SJCRH30 (cell line): ENCODE measurements at regions not wholly inside any gene's neighbourhood (a gene's known extent, or its start where the extent isn't known, plus 50 kb on each side); places are given as distances from the start of the nearest gene placed in this dataset.
"Not testable (repeated sequence)": the region's sequence is repeated elsewhere in the genome, so short reads cannot be mapped to it uniquely, and the experiment has no call there.

Experiments
- DNase-seq, 2 experiments: peaks; one replicate each; pipeline ENCODE4 v3.0.0-alpha.2; 2015 to 2020
- H3K27ac ChIP-seq: fragments of 250-450 bp; sonication (Bioruptor Pico); 2 replicates; pipeline ENCODE4 v1.5.1; 2020; ENCODE audit warnings: mild to moderate bottlenecking, moderate library complexity
- H3K27me3 ChIP-seq: fragments of 250-450 bp; sonication (Bioruptor Pico); 2 replicates; pipeline ENCODE4 v1.5.1; 2020; ENCODE audit warnings: mild to moderate bottlenecking, moderate library complexity
- H3K36me3 ChIP-seq: fragments of 250-450 bp; sonication (Bioruptor Pico); 2 replicates; pipeline ENCODE4 v1.5.1; 2020; ENCODE audit warnings: mild to moderate bottlenecking, moderate library complexity
- H3K4me1 ChIP-seq: fragments of 250-450 bp; sonication (Bioruptor Pico); 2 replicates; pipeline ENCODE4 v1.5.1; 2020; ENCODE audit warnings: mild to moderate bottlenecking, moderate library complexity
- H3K4me3 ChIP-seq: fragments of 250-450 bp; sonication (Bioruptor Pico); 2 replicates; pipeline ENCODE4 v1.5.1; 2020; ENCODE audit warnings: mild to moderate bottlenecking, moderate library complexity
- H3K9me3 ChIP-seq: fragments of 250-450 bp; sonication (Bioruptor Pico); replicated peaks from 2 replicates; pipeline ENCODE4 v1.5.1; 2020; ENCODE audit warnings: mild to moderate bottlenecking, moderate library complexity

DNA sequence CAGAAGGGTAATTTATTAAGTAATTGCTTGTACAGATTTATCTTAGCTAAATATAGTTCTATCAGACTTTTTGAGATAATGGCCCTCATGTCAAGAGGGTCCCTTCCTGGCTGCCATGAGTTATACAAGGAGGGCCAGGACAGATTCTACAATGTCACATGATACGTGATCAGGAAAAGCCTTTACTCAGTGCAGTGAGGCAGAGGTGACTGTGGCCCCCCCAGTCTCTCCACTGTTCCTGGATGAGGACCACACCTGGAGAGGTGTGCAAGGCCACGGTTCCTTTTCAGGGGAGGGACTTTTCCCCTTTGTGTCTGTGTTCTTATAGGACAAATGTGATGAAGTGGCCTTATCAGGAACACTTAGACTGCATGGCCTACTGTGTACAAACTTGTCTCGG lies 54.3 kb upstream of the LRCH1 start:
- no peaks in the 10 kb centered on the region for H3K27me3 ChIP-seq
- peaks cover 14% of the 10 kb centered on the region for H3K4me1 ChIP-seq
- H3K4me3 ChIP-seq: no peak overlapping the region
- H3K36me3 ChIP-seq: no peaks in the 10 kb centered on the region
- H3K9me3 ChIP-seq: no peaks in the 10 kb centered on the region
- no peak overlapping the region for H3K27ac ChIP-seq
- DNase-seq: no peak

DNA sequence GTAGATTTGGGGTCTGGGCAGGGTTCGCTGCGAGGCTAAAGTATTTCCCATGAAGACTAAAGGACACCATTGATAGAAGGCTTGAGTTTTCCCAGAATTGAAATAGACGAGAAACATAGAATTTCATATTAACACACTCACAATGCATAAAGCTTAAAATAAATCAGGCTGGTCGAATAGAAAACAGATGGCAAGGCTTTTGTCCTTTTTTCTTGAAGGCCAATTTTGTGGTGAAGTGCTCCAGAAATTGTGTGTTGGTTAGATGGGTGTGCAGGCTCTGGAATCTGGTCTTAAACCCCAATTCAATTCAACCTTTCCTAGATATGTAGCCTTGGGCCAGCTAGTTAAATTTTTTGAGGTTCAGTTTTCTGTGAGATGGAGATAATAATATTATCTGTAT lies 56.9 kb upstream of the LRCH1 start:
- DNase-seq: no peak
- Histone ChIP-seq H3K4me1 (peaks cover 14% of the 10 kb centered on the region), H3K36me3 (no peaks in the 10 kb centered on the region), H3K27ac (no peak overlapping the region), H3K9me3 (no peaks in the 10 kb centered on the region), H3K4me3 (no peak overlapping the region), H3K27me3 (no peaks in the 10 kb centered on the region)

DNA sequence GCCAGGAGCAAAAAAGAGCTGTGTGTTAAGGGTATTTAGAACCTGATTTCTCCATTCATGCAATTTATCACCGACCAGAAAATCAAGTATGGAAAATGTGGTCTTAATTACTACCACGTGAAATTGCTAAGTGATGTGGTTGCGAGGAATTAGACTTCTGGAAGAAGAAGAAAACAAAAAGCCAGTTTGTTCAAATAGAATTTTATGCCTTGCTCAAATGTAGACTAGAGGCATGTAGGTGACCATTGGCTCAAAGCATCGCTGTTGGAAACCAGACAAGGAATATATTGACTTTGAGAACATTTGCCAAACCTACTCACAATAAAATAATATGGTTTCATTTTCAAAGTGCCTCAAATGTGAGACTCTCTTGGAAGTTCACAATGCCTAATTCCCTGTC lies 57.3 kb upstream of the LRCH1 start:
- H3K27ac ChIP-seq: no peak overlapping the region
- no peak overlapping the region for H3K4me3 ChIP-seq
- DNase-seq: no peak
- H3K4me1 ChIP-seq: peaks cover 15% of the 10 kb centered on the region
- H3K27me3 ChIP-seq: no peaks in the 10 kb centered on the region
- H3K9me3 ChIP-seq: no peaks in the 10 kb centered on the region
- H3K36me3 ChIP-seq: no peaks in the 10 kb centered on the region

DNA sequence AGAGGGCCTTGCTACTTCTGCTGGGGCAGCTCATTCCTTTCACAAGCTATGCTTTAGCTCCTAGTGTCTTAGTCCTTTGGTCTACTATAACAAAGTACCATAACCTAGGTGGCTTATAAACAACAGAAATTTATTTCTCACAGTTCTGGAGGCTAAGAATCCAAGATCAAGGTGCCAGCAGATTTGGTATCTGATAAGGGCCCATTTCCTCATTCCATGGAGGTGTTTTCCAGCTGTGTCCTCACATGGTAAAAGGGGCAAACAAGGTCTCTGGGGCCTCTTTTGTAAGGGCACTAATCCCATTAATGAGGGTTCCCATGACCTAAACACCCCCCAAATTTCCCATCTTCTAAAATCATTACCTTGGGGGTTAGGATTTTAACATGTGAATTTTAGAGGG lies 57.9 kb upstream of the LRCH1 start:
- Histone ChIP-seq H3K27me3 (no peaks in the 10 kb centered on the region), H3K36me3 (no peaks in the 10 kb centered on the region), H3K4me3 (no peak overlapping the region), H3K27ac (no peak overlapping the region), H3K9me3 (no peaks in the 10 kb centered on the region), H3K4me1 (peaks cover 19% of the 10 kb centered on the region)
- no peak for DNase-seq

DNA sequence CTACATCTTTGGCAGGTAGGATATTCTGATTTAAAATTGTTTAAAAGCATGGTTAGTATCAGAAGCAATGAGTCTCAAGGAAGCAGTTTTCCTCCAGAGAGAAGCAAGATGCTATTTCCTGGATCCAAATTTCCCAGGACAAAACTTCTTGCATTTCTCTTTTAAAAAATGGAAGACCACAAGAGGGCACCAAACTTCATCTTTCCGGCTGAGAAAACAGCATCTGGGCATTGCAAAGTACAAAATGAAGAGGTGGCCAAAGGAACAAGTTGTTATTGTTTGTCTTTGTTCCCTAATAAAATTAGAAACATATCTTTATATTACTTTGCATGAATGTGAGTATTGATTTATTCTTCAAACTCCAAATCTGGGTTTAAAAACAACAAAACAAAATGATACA lies 60.0 kb upstream of the LRCH1 start:
- no peaks in the 10 kb centered on the region for H3K36me3 ChIP-seq
- no peaks in the 10 kb centered on the region for H3K27me3 ChIP-seq
- no peaks in the 10 kb centered on the region for H3K9me3 ChIP-seq

DNA sequence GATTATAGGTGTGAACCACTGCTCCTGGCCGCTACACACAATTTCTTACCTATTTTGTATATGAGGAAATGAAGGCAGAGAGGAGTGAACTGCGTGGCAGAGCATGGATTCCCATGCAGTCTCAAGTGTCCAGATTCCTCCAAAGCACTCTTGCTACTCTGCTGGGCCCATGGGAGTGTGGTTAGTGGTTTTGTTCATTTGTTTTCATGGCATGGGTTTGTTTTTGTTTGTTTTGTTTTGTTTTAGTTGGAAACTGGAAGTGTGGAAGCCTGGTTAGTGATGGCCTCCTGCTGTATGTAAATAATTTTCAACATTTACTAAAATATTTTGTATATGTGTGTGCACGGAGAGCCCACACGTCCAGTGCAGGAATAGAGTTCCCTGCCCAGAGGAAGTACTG lies 61.3 kb upstream of the LRCH1 start:
- Histone ChIP-seq H3K27ac (no peak overlapping the region), H3K27me3 (no peaks in the 10 kb centered on the region), H3K4me1 (peaks cover 19% of the 10 kb centered on the region), H3K4me3 (no peak overlapping the region), H3K9me3 (no peaks in the 10 kb centered on the region), H3K36me3 (no peaks in the 10 kb centered on the region)
- no peak for DNase-seq

More for the DNA sequence above, 60.0 kb upstream of the LRCH1 start:
- H3K4me1 ChIP-seq: peaks cover 19% of the 10 kb centered on the region
- peak in 1 of 2 experiments; percentile 74 for DNase-seq
- no peak overlapping the region for H3K27ac ChIP-seq
- H3K4me3 ChIP-seq: no peak overlapping the region

DNA sequence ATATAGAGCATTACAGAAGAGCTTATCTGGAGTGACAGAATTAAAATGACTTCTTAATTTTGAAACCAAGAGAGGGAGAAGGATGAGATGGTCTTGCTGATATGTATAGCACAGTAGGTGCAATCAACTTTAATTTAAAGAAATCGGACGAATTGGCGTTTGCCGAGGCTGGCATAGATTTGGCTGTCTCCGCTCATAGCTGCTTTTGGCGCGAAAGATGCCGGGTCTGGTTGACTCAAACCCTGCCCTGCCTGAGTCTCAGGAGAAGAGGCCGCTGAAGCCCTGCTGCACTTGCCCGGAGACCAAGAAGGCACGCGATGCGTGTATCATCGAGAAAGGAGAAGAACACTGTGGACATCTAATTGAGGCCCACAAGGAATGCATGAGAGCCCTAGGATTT lies 62.3 kb upstream of the LRCH1 start:
- not testable (repeated sequence) for H3K4me3 ChIP-seq, H3K36me3 ChIP-seq, H3K9me3 ChIP-seq, H3K27me3 ChIP-seq, DNase-seq, H3K27ac ChIP-seq
- peaks cover 19% of the 10 kb centered on the region for H3K4me1 ChIP-seq

DNA sequence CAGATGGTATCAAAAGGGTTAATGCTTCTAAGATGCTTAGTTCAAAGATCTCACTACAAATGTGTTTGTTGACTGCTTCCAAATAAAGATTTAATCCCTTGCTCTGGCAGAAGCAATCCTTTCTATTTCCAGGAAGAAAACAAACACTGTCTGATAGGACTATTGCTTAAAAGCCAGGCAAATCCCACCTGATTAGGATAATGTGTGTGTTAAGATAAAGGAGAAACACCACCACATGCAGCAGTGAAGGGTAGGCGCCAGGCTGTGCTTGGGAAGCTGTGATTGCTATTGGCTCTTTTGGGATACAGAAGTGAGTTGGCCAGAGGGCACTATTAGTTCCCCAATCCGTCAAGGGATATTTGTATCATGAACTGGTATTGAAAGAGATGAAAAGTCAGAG lies 62.8 kb upstream of the LRCH1 start:
- Histone ChIP-seq H3K4me1 (peaks cover 15% of the 10 kb centered on the region), H3K9me3 (0 out of 2 replicates have a peak, but pooled peaks cover 3% of the 10 kb centered on the region), H3K27me3 (no peaks in the 10 kb centered on the region), H3K27ac (no peak overlapping the region), H3K4me3 (no peak overlapping the region), H3K36me3 (no peaks in the 10 kb centered on the region)
- DNase-seq: peak in 1 of 2 experiments; percentile 23

DNA sequence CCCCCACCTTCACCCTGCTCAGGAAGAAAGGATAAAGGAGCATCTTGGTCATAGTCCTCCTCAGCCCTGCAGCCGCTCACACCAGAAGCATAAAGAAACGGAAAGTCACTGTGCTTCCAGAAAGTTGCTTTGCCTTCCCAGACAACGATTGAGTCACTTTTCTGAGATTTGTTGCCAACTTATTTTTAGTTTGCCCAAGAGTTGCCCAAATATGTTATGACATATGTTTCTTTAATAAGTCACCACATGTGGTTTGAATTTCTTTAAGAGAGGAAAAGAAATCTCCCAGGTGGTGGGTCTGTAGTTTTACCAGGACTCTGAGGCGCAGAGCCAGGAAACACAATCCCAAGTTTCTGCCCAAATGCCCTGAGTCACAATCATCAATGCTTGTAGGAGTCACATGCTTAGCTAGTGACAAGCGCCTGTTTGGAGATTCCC lies 63.4 kb upstream of the LRCH1 start:
- H3K27me3 ChIP-seq: no peaks in the 10 kb centered on the region
- H3K9me3 ChIP-seq: 0 out of 2 replicates have a peak, but pooled peaks cover 3% of the 10 kb centered on the region
- H3K4me1 ChIP-seq: peaks cover 10% of the 10 kb centered on the region
- H3K27ac ChIP-seq: no peak overlapping the region
- no peak overlapping the region for H3K4me3 ChIP-seq
- DNase-seq: no peak
- H3K36me3 ChIP-seq: no peaks in the 10 kb centered on the region

DNA sequence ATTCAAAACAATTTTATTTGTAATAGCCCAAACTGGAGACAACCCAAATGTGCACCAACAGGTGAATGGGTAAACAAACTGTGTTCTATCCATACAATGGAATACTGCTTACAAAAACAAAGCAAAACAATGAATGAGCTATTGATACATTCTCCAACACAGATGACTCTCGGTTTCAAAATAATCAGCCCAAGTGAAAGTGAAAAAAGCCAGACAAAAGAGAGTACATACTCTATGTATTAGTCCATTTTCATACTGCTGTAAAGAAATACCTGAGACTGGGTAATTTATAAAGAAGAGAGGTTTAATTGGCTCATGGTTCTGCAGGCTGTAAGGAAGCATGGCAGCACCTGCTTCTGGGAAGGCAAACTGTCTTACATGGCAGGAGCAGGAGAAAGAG lies 65.2 kb upstream of the LRCH1 start:
- H3K27me3 ChIP-seq: no peaks in the 10 kb centered on the region
- H3K9me3 ChIP-seq: 0 out of 2 replicates have a peak, but pooled peaks cover 3% of the 10 kb centered on the region
- DNase-seq: no peak
- no peak overlapping the region for H3K27ac ChIP-seq
- H3K4me3 ChIP-seq: no peak overlapping the region
- H3K36me3 ChIP-seq: no peaks in the 10 kb centered on the region
- peaks cover 5% of the 10 kb centered on the region; the same call in 1 of the 2 replicates for H3K4me1 ChIP-seq

DNA sequence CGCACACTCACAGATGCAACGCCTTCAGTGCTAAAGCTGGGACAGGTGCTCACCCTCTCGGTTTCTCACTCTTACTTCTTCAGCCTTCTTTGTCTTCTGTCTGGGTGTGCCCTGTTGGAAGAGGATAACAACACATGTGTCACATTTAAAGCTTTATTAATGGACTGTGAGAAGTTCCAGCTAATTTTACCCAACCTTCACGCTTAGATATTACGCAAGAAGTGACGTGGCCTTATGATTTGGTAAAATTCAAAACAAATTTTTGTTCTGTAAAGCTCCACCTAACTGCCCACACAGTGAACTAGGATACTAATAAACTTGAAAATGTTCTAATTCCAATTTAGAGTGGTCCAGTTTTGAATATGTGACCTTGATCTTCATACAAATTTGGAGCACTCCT lies 66.7 kb upstream of the LRCH1 start:
- H3K36me3 ChIP-seq: no peaks in the 10 kb centered on the region

DNA sequence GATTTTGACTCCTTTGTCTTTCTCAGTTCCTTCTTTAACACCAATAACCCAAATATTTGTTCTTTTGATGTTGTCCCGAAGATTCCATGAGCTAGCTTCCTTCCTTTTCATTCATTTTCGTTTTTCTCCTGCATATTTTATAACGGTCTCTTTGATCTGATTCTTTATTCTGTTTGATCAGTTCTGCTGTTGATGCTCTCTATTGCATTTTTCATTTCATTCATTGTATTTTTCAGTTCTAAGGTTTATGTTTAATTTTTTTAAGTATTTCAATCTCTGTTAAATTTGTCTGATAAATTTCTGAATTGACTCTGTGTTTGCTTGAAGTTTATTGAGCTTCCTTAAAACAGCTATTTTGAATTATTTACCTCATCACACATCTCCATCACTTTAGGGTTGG lies 68.4 kb upstream of the LRCH1 start:
- H3K4me3 ChIP-seq: no peak overlapping the region

More for the DNA sequence above, 66.7 kb upstream of the LRCH1 start:
- Histone ChIP-seq H3K4me3 (no peak overlapping the region), H3K27me3 (no peaks in the 10 kb centered on the region), H3K4me1 (peaks cover 5% of the 10 kb centered on the region; the same call in 1 of the 2 replicates), H3K27ac (no peak overlapping the region), H3K9me3 (0 out of 2 replicates have a peak, but pooled peaks cover 3% of the 10 kb centered on the region)
- no peak for DNase-seq

DNA sequence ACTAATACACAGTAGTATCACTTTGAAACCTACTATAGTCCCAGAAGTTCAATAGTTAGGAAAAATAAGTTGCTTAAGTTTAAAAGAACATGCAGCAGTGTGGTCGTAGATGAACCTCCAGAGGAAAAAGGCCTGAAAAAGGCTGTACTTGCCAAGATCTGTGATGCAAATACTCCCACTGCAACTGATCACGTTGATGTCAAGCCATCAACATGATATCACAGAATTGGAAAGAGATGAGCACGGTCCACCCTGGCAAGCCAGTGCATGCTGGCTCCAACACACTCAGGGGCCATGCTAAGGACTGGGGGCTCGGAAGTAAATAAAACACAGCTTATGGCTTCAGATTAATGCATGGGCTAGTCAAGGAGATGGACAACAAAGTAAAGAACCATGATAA lies 71.8 kb upstream of the LRCH1 start:
- H3K4me1 ChIP-seq: no peaks in the 10 kb centered on the region
- DNase-seq: no peak
- no peak overlapping the region for H3K27ac ChIP-seq
- no peaks in the 10 kb centered on the region for H3K36me3 ChIP-seq
- H3K9me3 ChIP-seq: 0 out of 2 replicates have a peak, but pooled peaks cover 3% of the 10 kb centered on the region
- H3K4me3 ChIP-seq: no peak overlapping the region
- H3K27me3 ChIP-seq: no peaks in the 10 kb centered on the region

More for the DNA sequence above, 68.4 kb upstream of the LRCH1 start:
- H3K4me1 ChIP-seq: no peaks in the 10 kb centered on the region
- no peak overlapping the region for H3K27ac ChIP-seq
- DNase-seq: no peak
- H3K27me3 ChIP-seq: no peaks in the 10 kb centered on the region
- 0 out of 2 replicates have a peak, but pooled peaks cover 3% of the 10 kb centered on the region for H3K9me3 ChIP-seq
- H3K36me3 ChIP-seq: no peaks in the 10 kb centered on the region

DNA sequence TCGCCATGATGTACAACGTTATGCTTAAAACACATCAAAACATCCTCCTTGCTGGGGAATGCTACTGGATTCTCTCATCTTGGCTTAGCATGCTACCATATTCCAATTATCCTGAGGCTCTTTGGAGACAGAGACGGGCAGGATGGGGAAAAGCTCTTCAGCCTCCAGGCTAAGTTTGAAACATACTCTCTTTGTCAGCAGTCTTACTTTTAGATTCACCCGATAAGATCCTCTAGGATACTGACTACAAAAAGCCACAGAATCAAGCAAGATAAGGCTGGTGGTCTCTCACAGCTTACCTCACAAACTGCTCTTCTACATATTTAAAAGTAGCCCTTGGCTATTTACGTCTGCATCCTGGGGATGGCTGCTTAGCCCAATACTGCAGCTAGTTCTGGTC lies 72.8 kb upstream of the LRCH1 start:
- no peak overlapping the region for H3K27ac ChIP-seq
- no peaks in the 10 kb centered on the region for H3K27me3 ChIP-seq
- H3K36me3 ChIP-seq: no peaks in the 10 kb centered on the region
- no peak overlapping the region for H3K4me3 ChIP-seq
- H3K9me3 ChIP-seq: no peaks in the 10 kb centered on the region
- no peaks in the 10 kb centered on the region for H3K4me1 ChIP-seq
- no peak for DNase-seq

DNA sequence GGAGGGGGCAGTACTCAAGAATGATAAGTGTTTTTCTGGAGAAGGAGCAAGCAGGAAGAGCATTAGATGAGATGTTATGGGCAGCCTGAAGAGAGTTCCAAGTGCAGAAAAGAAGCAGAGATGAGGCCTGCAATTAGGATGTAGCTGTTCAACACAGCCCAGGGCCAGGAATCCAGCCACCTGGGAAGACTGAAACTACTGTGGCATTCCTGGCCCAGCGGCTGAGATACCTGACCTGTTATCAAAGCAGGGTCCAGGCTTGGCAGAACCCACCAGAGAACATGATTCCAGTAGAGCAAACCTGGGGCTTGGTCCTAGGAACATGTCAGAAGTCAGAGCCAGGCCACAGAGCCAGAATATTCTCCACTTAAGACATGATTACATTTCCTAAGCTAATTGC lies 73.3 kb upstream of the LRCH1 start:
- no peak for DNase-seq
- H3K36me3 ChIP-seq: no peaks in the 10 kb centered on the region
- no peaks in the 10 kb centered on the region for H3K9me3 ChIP-seq
- H3K27ac ChIP-seq: no peak overlapping the region
- no peaks in the 10 kb centered on the region for H3K4me1 ChIP-seq
- no peaks in the 10 kb centered on the region for H3K27me3 ChIP-seq
- no peak overlapping the region for H3K4me3 ChIP-seq

DNA sequence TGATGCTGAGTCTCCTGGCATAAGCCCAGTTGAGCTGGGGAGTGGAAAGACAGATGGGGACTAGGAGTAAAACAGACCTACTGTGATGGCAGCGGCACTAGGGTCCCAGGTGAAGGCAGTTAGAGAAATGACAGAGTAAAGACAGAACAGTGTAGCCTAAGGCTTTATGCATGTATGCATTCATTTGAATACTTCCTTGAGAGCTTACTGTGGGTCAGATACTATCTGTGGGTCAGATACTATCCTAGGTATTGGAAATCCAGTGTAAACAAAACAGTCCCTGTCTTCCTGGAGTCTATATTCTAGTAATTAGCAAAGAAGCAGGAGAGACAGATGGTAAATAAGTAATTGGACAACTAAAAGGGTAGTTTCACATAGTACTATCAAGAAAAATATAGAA lies 73.7 kb upstream of the LRCH1 start:
- Histone ChIP-seq H3K27ac (no peak overlapping the region), H3K4me1 (no peaks in the 10 kb centered on the region), H3K4me3 (no peak overlapping the region), H3K9me3 (no peaks in the 10 kb centered on the region), H3K27me3 (no peaks in the 10 kb centered on the region), H3K36me3 (no peaks in the 10 kb centered on the region)
- no peak for DNase-seq
